Activated T-cell treated with anti-CD3 and anti-CD28 coated beads, Interleukin-2, amount 50 U/mL, for 24 hours (primary cell): ENCODE measurements at regions not wholly inside any gene's neighbourhood (a gene's known extent, or its start where the extent isn't known, plus 50 kb on each side); places are given as distances from the start of the nearest gene placed in this dataset.
A peak's percentile ranks its signal among the peaks of the same experiment; 100 is the strongest.
"Not testable (repeated sequence)": the region's sequence is repeated elsewhere in the genome, so short reads cannot be mapped to it uniquely, and the experiment has no call there.

Source experiments
- DNase-seq: peaks from one replicate; pipeline ENCODE4 v3.0.0-alpha.2; 2020
- H3K27ac Mint-ChIP-seq: 2 replicates; pipeline ENCODE4 v1.8.0; 2020; ENCODE audit warnings: mild to moderate bottlenecking, mixed read lengths
- H3K27me3 Mint-ChIP-seq: 2 replicates; pipeline ENCODE4 v1.8.0; 2020; ENCODE audit warnings: mixed read lengths
- H3K36me3 Mint-ChIP-seq: 2 replicates; pipeline ENCODE4 v1.8.0; 2020; ENCODE audit warnings: low read depth, mixed read lengths
- H3K4me1 Mint-ChIP-seq: 2 replicates; pipeline ENCODE4 v1.8.0; 2020; ENCODE audit warnings: low read depth, mixed read lengths
- H3K4me3 Mint-ChIP-seq: 2 replicates; pipeline ENCODE4 v1.8.0; 2020; ENCODE audit warnings: mild to moderate bottlenecking, moderate library complexity, mixed read lengths
- H3K9me3 Mint-ChIP-seq: 2 replicates; pipeline ENCODE4 v1.8.0; 2020; ENCODE audit warnings: mixed read lengths

GRCh38 chr10:30734901-30735300 is 105.3 kb upstream of the LYZL2 start:
- Mint-ChIP-seq H3K27me3 (peaks cover 11% of the 10 kb centered on the region), H3K4me1 (peaks cover 9% of the 10 kb centered on the region), H3K9me3 (no peaks in the 10 kb centered on the region), H3K36me3 (no peaks in the 10 kb centered on the region), H3K4me3 (no peak overlapping the region), H3K27ac (no peak overlapping the region)
- no peak for DNase-seq

GRCh38 chr10:30732671-30733070 is 103.1 kb upstream of the LYZL2 start:
- H3K27me3 Mint-ChIP-seq = peaks cover 11% of the 10 kb centered on the region
- no peak overlapping the region for H3K27ac Mint-ChIP-seq
- no peaks in the 10 kb centered on the region for H3K9me3 Mint-ChIP-seq
- H3K4me3 Mint-ChIP-seq = no peak overlapping the region
- DNase-seq = no peak
- peaks cover 9% of the 10 kb centered on the region for H3K4me1 Mint-ChIP-seq
- no peaks in the 10 kb centered on the region for H3K36me3 Mint-ChIP-seq

GRCh38 chr10:30731963-30732362 is 102.4 kb upstream of the LYZL2 start:
- H3K27me3 Mint-ChIP-seq = peaks cover 9% of the 10 kb centered on the region
- no peaks in the 10 kb centered on the region for H3K9me3 Mint-ChIP-seq
- no peak for DNase-seq
- no peak overlapping the region for H3K4me3 Mint-ChIP-seq
- H3K4me1 Mint-ChIP-seq = peaks cover 6% of the 10 kb centered on the region
- no peak overlapping the region for H3K27ac Mint-ChIP-seq
- H3K36me3 Mint-ChIP-seq = no peaks in the 10 kb centered on the region

- Mint-ChIP-seq H3K9me3 (no peaks in the 10 kb centered on the region), H3K27me3 (peaks cover 6% of the 10 kb centered on the region), H3K4me3 (no peak overlapping the region), H3K4me1 (peaks cover 5% of the 10 kb centered on the region), H3K27ac (no peak overlapping the region), H3K36me3 (no peaks in the 10 kb centered on the region)
- DNase-seq = no peak
Observed at GRCh38 chr10:30730306-30730705, 100.8 kb upstream of the LYZL2 start.

- Mint-ChIP-seq H3K4me3 (no peak overlapping the region), H3K27me3 (peaks cover 2% of the 10 kb centered on the region), H3K27ac (no peak overlapping the region), H3K4me1 (peaks cover 4% of the 10 kb centered on the region), H3K36me3 (no peaks in the 10 kb centered on the region), H3K9me3 (no peaks in the 10 kb centered on the region)
- no peak for DNase-seq
Observed at GRCh38 chr10:30728766-30729165, 99.2 kb upstream of the LYZL2 start.

GRCh38 chr10:30728127-30728526 is 98.6 kb upstream of the LYZL2 start:
- H3K27me3 Mint-ChIP-seq = peaks cover 2% of the 10 kb centered on the region
- no peaks in the 10 kb centered on the region for H3K9me3 Mint-ChIP-seq
- H3K4me1 Mint-ChIP-seq = peaks cover 4% of the 10 kb centered on the region
- DNase-seq = no peak
- H3K36me3 Mint-ChIP-seq = no peaks in the 10 kb centered on the region
- H3K4me3 Mint-ChIP-seq = no peak overlapping the region
- H3K27ac Mint-ChIP-seq = no peak overlapping the region

- Mint-ChIP-seq H3K4me1 (peaks cover 4% of the 10 kb centered on the region), H3K4me3 (no peak overlapping the region), H3K9me3 (no peaks in the 10 kb centered on the region), H3K27me3 (peaks cover 2% of the 10 kb centered on the region), H3K27ac (no peak overlapping the region), H3K36me3 (no peaks in the 10 kb centered on the region)
- no peak for DNase-seq
Observed at GRCh38 chr10:30727524-30727923, 98.0 kb upstream of the LYZL2 start.

GRCh38 chr10:30726783-30727414 is 97.3 kb upstream of the LYZL2 start:
- H3K4me3 Mint-ChIP-seq, H3K9me3 Mint-ChIP-seq, H3K36me3 Mint-ChIP-seq, H3K27ac Mint-ChIP-seq, H3K27me3 Mint-ChIP-seq, H3K4me1 Mint-ChIP-seq: not testable (repeated sequence)
- DNase-seq = peak; percentile 91

- H3K27ac Mint-ChIP-seq = no peak overlapping the region
Observed at GRCh38 chr10:30725661-30726060, 96.1 kb upstream of the LYZL2 start.

GRCh38 chr10:30724296-30724695 is 94.7 kb upstream of the LYZL2 start:
- Mint-ChIP-seq H3K9me3 (no peaks in the 10 kb centered on the region), H3K27ac (no peak overlapping the region), H3K36me3 (no peaks in the 10 kb centered on the region), H3K4me3 (no peak overlapping the region), H3K4me1 (peaks cover 4% of the 10 kb centered on the region), H3K27me3 (peaks cover 2% of the 10 kb centered on the region)
- DNase-seq = no peak

More at GRCh38 chr10:30725661-30726060, 96.1 kb upstream of the LYZL2 start:
- no peak for DNase-seq
- peaks cover 2% of the 10 kb centered on the region for H3K27me3 Mint-ChIP-seq
- H3K4me3 Mint-ChIP-seq = no peak overlapping the region
- H3K4me1 Mint-ChIP-seq = peaks cover 4% of the 10 kb centered on the region
- H3K36me3 Mint-ChIP-seq = no peaks in the 10 kb centered on the region
- H3K9me3 Mint-ChIP-seq = no peaks in the 10 kb centered on the region

GRCh38 chr10:30722956-30723620 is 93.5 kb upstream of the LYZL2 start:
- Mint-ChIP-seq H3K36me3 (no peaks in the 10 kb centered on the region), H3K27ac (no peak overlapping the region), H3K9me3 (no peaks in the 10 kb centered on the region), H3K4me3 (no peak overlapping the region), H3K4me1 (peaks cover 7% of the 10 kb centered on the region), H3K27me3 (peaks cover 2% of the 10 kb centered on the region)
- DNase-seq = no peak

GRCh38 chr10:30719832-30720231 is 90.3 kb upstream of the LYZL2 start:
- Mint-ChIP-seq H3K36me3 (no peaks in the 10 kb centered on the region), H3K27me3 (no peaks in the 10 kb centered on the region), H3K4me1 (peaks cover 14% of the 10 kb centered on the region), H3K27ac (no peak overlapping the region), H3K9me3 (peaks cover under 1% of the 10 kb centered on the region), H3K4me3 (no peak overlapping the region)
- no peak for DNase-seq

- H3K9me3 Mint-ChIP-seq = peaks cover 15% of the 10 kb centered on the region
- no peak for DNase-seq
- no peak overlapping the region for H3K4me3 Mint-ChIP-seq
- H3K36me3 Mint-ChIP-seq = peaks cover 28% of the 10 kb centered on the region
- peaks cover 36% of the 10 kb centered on the region for H3K4me1 Mint-ChIP-seq
- H3K27me3 Mint-ChIP-seq = no peaks in the 10 kb centered on the region
- H3K27ac Mint-ChIP-seq = peak overlapping the region; percentile 23
Observed at GRCh38 chr10:30709700-30710358, 80.3 kb upstream of the LYZL2 start.

GRCh38 chr10:30709229-30709628 is 79.7 kb upstream of the LYZL2 start:
- DNase-seq = no peak
- no peak overlapping the region for H3K4me3 Mint-ChIP-seq
- peaks cover 39% of the 10 kb centered on the region for H3K4me1 Mint-ChIP-seq
- H3K36me3 Mint-ChIP-seq = peaks cover 29% of the 10 kb centered on the region
- peaks cover 13% of the 10 kb centered on the region for H3K9me3 Mint-ChIP-seq
- no peaks in the 10 kb centered on the region for H3K27me3 Mint-ChIP-seq
- no peak overlapping the region for H3K27ac Mint-ChIP-seq

- H3K36me3 Mint-ChIP-seq = peaks cover 27% of the 10 kb centered on the region
- no peak for DNase-seq
- H3K4me1 Mint-ChIP-seq = peaks cover 47% of the 10 kb centered on the region
- no peaks in the 10 kb centered on the region for H3K27me3 Mint-ChIP-seq
- H3K4me3 Mint-ChIP-seq = no peak overlapping the region
- H3K9me3 Mint-ChIP-seq = peaks cover 4% of the 10 kb centered on the region
- no peak overlapping the region for H3K27ac Mint-ChIP-seq
Observed at GRCh38 chr10:30708234-30708633, 78.7 kb upstream of the LYZL2 start.
